Neural cell (in vitro differentiated cells): ENCODE measurements at regions not wholly inside any gene's neighbourhood (a gene's known extent, or its start where the extent isn't known, plus 50 kb on each side); places are given as distances from the start of the nearest gene placed in this dataset.
"Not testable (repeated sequence)": the region's sequence is repeated elsewhere in the genome, so short reads cannot be mapped to it uniquely, and the experiment has no call there.

Experiments used
- EP300 ChIP-seq: fragments of 450-650 bp; conservative IDR thresholded peaks from 2 replicates; pipeline ENCODE4 v1.6.1; 2014; ENCODE audit warnings: antibody characterized with exemption, mild to moderate bottlenecking, moderate library complexity; ENCODE audit not compliant: poor library complexity, severe bottlenecking
- EZH2 ChIP-seq: fragments of 200-600, 300-800 bp; shearing (Covaris generic), sonication (generic); IDR thresholded peaks from 2 replicates; pipeline ENCODE4 v1.6.1; 2014; ENCODE audit warnings: antibody characterized with exemption, low read length, borderline replicate concordance, mild to moderate bottlenecking; ENCODE audit not compliant: insufficient read depth, poor library complexity, severe bottlenecking
- POLR2AphosphoS5 ChIP-seq: IDR thresholded peaks from 2 replicates; pipeline ENCODE4 v1.6.1; 2012
- RAD21 ChIP-seq: fragments of 450-650 bp; conservative IDR thresholded peaks from 2 replicates; pipeline ENCODE4 v1.6.1; 2014; ENCODE audit warnings: antibody characterized with exemption, mild to moderate bottlenecking, moderate library complexity
- REST ChIP-seq: IDR thresholded peaks from 2 replicates; pipeline ENCODE4 v1.6.1; 2012; ENCODE audit warnings: borderline replicate concordance
- TAF1 ChIP-seq: IDR thresholded peaks from 2 replicates; pipeline ENCODE4 v1.6.1; 2012; ENCODE audit warnings: low read depth
- TF ChIP-seq, protein P1 (sequence below): fragments of 450-650 bp; IDR thresholded peaks from 2 replicates; pipeline ENCODE4 v1.5.1; 2014; ENCODE audit warnings: antibody characterized with exemption, mild to moderate bottlenecking, moderate library complexity; ENCODE audit not compliant: poor library complexity, severe bottlenecking

- TF ChIP-seq, protein P1, sequence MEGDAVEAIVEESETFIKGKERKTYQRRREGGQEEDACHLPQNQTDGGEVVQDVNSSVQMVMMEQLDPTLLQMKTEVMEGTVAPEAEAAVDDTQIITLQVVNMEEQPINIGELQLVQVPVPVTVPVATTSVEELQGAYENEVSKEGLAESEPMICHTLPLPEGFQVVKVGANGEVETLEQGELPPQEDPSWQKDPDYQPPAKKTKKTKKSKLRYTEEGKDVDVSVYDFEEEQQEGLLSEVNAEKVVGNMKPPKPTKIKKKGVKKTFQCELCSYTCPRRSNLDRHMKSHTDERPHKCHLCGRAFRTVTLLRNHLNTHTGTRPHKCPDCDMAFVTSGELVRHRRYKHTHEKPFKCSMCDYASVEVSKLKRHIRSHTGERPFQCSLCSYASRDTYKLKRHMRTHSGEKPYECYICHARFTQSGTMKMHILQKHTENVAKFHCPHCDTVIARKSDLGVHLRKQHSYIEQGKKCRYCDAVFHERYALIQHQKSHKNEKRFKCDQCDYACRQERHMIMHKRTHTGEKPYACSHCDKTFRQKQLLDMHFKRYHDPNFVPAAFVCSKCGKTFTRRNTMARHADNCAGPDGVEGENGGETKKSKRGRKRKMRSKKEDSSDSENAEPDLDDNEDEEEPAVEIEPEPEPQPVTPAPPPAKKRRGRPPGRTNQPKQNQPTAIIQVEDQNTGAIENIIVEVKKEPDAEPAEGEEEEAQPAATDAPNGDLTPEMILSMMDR = not testable (repeated sequence)
- TF ChIP-seq EZH2, REST, EP300, RAD21, POLR2AphosphoS5, TAF1: not testable (repeated sequence)
Measured at GRCh38 chr12:92056756-92057155, 88.9 kb downstream of the BTG1 start.
